Lower leg skin (tissue), 4 donors: ENCODE measurements at regions not wholly inside any gene's neighbourhood (a gene's known extent, or its start where the extent isn't known, plus 50 kb on each side); places are given as distances from the start of the nearest gene placed in this dataset.

Source experiments
- DNase-seq, 2 donors: peaks; one replicate each; pipeline ENCODE4 v3.0.0-alpha.2; 2019; ENCODE audit warnings: low spot score in 2 of 2
- H3K4me3 ChIP-seq: fragments of 200-600 bp; sonication (generic); 2 replicates; pipeline ENCODE4 v1.5.1; 2017; ENCODE audit warnings: mild to moderate bottlenecking, low read depth; ENCODE audit not compliant: poor library complexity, severe bottlenecking
- POLR2A ChIP-seq, 2 donors: fragments of 450-650 bp; IDR thresholded peaks; one replicate each; pipeline ENCODE4 v1.6.1; 2016 to 2017; ENCODE audit warnings: antibody characterized with exemption in 2 of 2, mild to moderate bottlenecking in 1 of 2, moderate library complexity in 1 of 2
- WGBS, 2 donors: methylation state at CpG; one replicate each; pipeline ENCODE4 v1.1.5; 2018; 5-methylcytosine and 5-hydroxymethylcytosine counted together
- intact Hi-C: fragments of 100-400 bp; cut with DNase I; formaldehyde crosslinking; loops from one replicate; pipeline ENCODE4 v1.15.0; 2023; ENCODE audit warnings: low total_unique reads
- TF ChIP-seq, protein P1 (sequence below), 3 donors: fragments of 450-650 bp; IDR thresholded peaks; one replicate each; pipeline ENCODE4 v1.5.1; 2016; ENCODE audit warnings: antibody characterized with exemption in 3 of 3, mild to moderate bottlenecking in 3 of 3, moderate library complexity in 2 of 3

DNA sequence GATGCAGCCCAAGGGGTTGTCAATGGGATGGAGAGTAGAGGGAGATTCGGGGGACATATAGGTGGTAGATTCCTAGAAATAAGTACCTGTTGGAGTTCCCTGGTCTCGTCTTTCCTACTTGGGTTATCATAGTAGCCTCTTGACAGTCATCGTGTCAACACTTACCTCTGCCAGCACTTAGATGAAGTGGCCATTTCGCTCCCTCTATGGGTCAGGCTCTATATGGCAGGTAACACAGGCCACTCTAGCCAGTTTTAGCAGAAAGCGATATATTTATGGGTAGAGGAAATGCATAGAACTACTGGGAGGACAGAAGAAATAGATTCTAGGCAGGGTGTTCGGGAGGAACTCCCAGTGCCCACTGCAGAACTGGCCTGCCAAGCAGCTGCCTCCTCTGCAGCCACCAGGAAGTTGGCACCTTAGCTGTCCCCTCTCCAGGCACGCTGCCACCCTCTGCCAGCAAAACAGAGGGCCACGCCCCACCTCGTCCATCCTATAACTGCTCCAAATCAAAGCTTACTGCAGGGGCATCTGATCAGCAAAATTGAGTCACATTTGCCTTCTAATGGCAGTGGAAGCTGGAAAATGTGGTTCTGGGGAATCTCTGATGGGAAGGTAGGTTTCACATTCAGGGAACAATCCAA, 181.3 kb downstream of the INSIG2 start:
- DNase-seq = no peak
- WGBS, 2 donors = 79 to 81% methylated on average over 9 of the region's 9 CpGs
- TF ChIP-seq, protein P1, sequence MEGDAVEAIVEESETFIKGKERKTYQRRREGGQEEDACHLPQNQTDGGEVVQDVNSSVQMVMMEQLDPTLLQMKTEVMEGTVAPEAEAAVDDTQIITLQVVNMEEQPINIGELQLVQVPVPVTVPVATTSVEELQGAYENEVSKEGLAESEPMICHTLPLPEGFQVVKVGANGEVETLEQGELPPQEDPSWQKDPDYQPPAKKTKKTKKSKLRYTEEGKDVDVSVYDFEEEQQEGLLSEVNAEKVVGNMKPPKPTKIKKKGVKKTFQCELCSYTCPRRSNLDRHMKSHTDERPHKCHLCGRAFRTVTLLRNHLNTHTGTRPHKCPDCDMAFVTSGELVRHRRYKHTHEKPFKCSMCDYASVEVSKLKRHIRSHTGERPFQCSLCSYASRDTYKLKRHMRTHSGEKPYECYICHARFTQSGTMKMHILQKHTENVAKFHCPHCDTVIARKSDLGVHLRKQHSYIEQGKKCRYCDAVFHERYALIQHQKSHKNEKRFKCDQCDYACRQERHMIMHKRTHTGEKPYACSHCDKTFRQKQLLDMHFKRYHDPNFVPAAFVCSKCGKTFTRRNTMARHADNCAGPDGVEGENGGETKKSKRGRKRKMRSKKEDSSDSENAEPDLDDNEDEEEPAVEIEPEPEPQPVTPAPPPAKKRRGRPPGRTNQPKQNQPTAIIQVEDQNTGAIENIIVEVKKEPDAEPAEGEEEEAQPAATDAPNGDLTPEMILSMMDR (IDR thresholded peaks at IDR 0.05) = no peak
- TF ChIP-seq POLR2A (IDR thresholded peaks at IDR 0.05) = no peak
- intact Hi-C loops = no loop called here
- no peak overlapping the region for H3K4me3 ChIP-seq

DNA sequence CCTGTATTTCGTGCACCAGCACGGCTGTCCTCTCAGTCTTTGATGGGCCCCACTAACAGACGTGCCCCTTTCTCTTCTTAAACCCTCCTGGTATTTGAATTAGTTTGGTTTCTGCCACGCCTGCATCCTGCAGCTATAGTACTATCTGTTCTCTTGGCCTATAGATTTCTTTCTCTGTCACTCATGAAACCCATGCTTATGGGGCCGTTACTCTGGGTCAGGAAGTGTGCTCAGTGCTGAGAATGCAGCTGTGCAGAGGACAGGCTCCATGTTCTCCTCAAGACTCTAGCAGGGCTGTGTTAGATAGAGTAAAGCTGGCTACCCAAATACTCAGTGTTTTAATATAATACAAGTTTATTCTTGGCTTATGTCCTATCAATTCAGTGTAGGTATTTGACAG, 180.0 kb downstream of the INSIG2 start:
- intact Hi-C loops = no loop called here
- no peak overlapping the region for H3K4me3 ChIP-seq
- no peak for TF ChIP-seq POLR2A (IDR thresholded peaks at IDR 0.05)
- TF ChIP-seq, protein P1 (IDR thresholded peaks at IDR 0.05) = no peak
- 63 to 67% methylated on average over 5 of the region's 5 CpGs for WGBS, 2 donors
- no peak for DNase-seq

DNA sequence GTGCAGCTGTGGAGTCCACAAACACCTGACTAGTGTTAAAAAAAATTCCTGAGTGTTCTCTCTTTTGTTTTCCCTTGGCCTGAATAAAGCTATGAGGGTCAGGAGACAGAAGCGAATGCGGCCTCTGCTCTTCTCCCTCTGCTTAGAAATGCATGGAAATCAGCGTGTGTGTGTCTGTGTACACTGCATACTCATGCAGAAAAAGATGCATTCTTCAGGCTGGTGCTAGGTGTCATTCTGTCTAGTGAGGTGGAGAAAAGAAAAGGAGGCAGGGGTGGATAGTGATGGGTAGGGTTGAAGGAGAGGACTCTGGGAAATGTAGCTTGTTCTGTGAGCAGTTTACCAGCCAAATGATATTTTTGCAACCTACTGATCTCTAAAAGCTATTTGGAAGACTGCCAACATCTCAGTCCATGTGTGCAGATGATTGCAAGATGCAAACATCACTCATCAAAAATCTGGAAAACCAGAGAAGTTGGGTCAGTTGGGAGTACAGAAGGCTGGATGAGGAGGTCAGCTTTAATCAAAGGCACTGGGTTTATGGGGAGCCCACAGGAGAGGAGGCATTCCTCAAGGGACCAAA, 177.7 kb downstream of the INSIG2 start:
- DNase-seq = no peak
- 91 to 92% methylated on average over 3 of the region's 3 CpGs for WGBS, 2 donors
- TF ChIP-seq POLR2A (IDR thresholded peaks at IDR 0.05) = no peak
- TF ChIP-seq, protein P1 (IDR thresholded peaks at IDR 0.05) = no peak
- no peak overlapping the region for H3K4me3 ChIP-seq
- intact Hi-C loops = no loop called here

DNA sequence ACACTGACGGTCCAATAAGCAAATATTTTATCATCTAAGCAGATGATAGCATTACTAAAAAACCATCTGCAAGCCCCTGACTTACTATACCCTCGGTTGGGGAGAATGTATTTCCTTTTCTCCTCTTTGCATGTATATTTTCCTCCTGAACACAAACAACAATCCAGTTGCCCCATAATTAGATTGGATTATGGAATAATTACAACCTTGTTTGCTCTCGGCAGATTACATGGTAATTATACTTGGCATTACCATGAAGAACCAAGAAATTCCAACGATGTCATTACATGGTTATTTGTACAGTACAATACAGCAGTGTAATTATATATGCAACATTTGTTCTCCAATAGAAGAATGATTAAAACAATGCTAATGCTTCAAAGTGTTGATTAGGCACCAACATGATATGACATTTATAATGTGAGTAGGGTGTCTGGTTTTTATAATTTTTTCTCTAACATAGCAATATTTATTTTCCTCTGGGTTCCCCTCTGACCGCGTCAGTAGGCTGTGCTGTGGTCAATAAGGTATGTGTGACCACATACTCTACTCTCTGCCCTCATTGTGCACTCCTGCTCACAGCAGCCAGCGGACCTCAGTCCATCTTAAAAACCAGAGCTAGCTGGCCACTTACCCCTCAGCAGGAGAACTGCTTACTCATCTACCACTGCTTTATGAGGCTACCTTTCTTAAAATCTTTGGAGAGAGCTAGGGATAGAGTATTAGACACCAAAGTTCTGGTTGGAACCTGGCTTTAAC, 176.1 kb downstream of the INSIG2 start:
- TF ChIP-seq, protein P1 (IDR thresholded peaks at IDR 0.05) = no peak
- TF ChIP-seq POLR2A (IDR thresholded peaks at IDR 0.05) = no peak
- intact Hi-C loops = no loop called here
- H3K4me3 ChIP-seq = no peak overlapping the region
- 72 to 76% methylated on average over 7 of the region's 7 CpGs for WGBS, 2 donors
- DNase-seq = no peak

DNA sequence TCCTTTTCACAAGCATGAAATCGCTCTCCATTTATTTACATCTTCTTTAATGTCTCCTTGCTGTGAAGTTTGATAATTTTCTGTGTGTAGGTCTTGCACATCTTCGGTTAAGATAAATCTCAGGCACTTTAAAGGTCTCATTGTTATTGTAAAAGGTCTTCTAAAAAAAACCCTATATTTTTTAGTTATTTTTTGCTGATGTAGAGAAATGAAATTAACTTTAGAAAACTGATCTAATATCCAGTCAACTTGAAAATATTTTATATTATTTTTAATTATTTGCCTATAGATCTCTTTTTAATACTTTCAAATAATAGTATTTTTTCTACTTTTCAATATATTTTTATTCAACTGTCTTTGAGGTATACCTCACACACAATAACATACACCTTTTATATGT, 169.4 kb downstream of the INSIG2 start:
- no peak for TF ChIP-seq POLR2A (IDR thresholded peaks at IDR 0.05)
- TF ChIP-seq, protein P1 (IDR thresholded peaks at IDR 0.05) = no peak
- WGBS, 2 donors = 85 to 90% methylated on average over 2 of the region's 2 CpGs
- no peak overlapping the region for H3K4me3 ChIP-seq
- intact Hi-C loops = no loop called here
- DNase-seq = no peak
